NT2/D1 (cell line): ENCODE measurements at regions not wholly inside any gene's neighbourhood (a gene's known extent, or its start where the extent isn't known, plus 50 kb on each side); places are given as distances from the start of the nearest gene placed in this dataset.

Source experiments
- SUZ12 ChIP-seq: IDR thresholded peaks from 2 replicates; pipeline ENCODE4 v1.6.1; 2011; ENCODE audit not compliant: insufficient read length, insufficient read depth; ENCODE audit errors: extremely low read depth
- YY1 ChIP-seq: IDR thresholded peaks from 2 replicates; pipeline ENCODE4 v1.6.1; 2011; ENCODE audit not compliant: insufficient read length, insufficient read depth
- ZNF274 ChIP-seq: IDR thresholded peaks from 2 replicates; pipeline ENCODE4 v1.6.1; 2011; ENCODE audit warnings: mild to moderate bottlenecking, low read depth, low read length

DNA sequence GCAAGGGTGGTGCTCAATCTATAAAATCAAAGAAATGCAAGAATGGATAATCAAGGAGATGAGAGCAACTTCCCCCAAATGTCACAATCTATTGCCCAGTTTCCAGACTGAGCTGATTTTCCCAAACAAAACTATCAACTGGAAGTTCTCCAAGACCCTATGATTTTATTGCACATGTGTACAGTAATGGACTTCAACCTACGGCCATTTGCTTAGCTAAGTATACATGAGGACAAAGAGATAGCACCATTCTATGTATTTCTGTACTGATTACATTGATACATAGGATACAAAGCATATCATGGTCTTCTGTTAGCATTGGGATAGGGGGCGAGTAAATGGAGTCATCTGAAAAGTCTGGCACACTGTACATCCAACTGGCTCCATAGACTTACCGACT, 407.8 kb downstream of the GABRG1 start:
- TF ChIP-seq YY1 (no peak), SUZ12 (no peak), ZNF274 (no peak)
